Tibial nerve (tissue), 4 donors: ENCODE measurements at regions not wholly inside any gene's neighbourhood (a gene's known extent, or its start where the extent isn't known, plus 50 kb on each side); places are given as distances from the start of the nearest gene placed in this dataset.

Experiments
- EP300 ChIP-seq, 2 donors: sonication (generic); formaldehyde crosslinking; IDR thresholded peaks; one replicate each; pipeline ENCODE4 v1.6.1; 2017; ENCODE audit warnings: antibody characterized with exemption in 2 of 2, mild to moderate bottlenecking in 1 of 2
- POLR2A ChIP-seq, 2 donors: fragments of 450-650 bp; IDR thresholded peaks; one replicate each; pipeline ENCODE4 v1.6.1; 2017; ENCODE audit warnings: antibody characterized with exemption in 2 of 2, mild to moderate bottlenecking in 2 of 2, moderate library complexity in 2 of 2
- TF ChIP-seq, protein P1 (sequence below), 5 experiments: fragments of 200-600 bp in 3 of 5; fragments of 450-650 bp in 2 of 5; sonication (generic) in 3 of 5; IDR thresholded peaks; one replicate each; pipeline ENCODE4 v1.5.1; 2016 to 2019; ENCODE audit warnings: antibody characterized with exemption in 5 of 5, mild to moderate bottlenecking in 3 of 5, moderate library complexity in 2 of 5

DNA sequence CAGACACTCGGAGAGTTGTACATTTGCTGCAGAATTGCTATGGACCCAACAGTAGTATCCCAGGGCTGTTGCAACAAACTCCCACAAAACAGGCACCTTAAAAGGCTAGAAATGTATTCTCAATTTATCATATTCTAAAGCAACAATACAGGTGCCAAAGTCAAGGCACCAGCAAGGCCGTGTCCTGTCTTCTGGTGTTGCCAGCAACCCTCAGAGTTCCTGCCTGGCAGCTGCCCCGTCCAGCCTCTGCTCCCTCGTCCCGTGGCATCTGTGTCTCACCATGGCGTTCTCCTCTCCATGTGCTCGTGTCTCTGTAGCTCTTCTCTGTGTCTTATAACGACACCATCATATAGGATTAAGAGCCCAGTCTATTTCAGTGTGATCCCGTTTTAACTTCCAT lies 67.7 kb upstream of the ARGLU1 start:
- no peak for TF ChIP-seq EP300 (IDR thresholded peaks at IDR 0.05)
- TF ChIP-seq, protein P1, sequence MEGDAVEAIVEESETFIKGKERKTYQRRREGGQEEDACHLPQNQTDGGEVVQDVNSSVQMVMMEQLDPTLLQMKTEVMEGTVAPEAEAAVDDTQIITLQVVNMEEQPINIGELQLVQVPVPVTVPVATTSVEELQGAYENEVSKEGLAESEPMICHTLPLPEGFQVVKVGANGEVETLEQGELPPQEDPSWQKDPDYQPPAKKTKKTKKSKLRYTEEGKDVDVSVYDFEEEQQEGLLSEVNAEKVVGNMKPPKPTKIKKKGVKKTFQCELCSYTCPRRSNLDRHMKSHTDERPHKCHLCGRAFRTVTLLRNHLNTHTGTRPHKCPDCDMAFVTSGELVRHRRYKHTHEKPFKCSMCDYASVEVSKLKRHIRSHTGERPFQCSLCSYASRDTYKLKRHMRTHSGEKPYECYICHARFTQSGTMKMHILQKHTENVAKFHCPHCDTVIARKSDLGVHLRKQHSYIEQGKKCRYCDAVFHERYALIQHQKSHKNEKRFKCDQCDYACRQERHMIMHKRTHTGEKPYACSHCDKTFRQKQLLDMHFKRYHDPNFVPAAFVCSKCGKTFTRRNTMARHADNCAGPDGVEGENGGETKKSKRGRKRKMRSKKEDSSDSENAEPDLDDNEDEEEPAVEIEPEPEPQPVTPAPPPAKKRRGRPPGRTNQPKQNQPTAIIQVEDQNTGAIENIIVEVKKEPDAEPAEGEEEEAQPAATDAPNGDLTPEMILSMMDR (IDR thresholded peaks at IDR 0.05): no peak
- TF ChIP-seq POLR2A (IDR thresholded peaks at IDR 0.05): no peak
